ENCODE measurements at regions not wholly inside any gene's neighbourhood (a gene's known extent, or its start where the extent isn't known, plus 50 kb on each side); places are given as distances from the start of the nearest gene placed in this dataset.

DNA sequence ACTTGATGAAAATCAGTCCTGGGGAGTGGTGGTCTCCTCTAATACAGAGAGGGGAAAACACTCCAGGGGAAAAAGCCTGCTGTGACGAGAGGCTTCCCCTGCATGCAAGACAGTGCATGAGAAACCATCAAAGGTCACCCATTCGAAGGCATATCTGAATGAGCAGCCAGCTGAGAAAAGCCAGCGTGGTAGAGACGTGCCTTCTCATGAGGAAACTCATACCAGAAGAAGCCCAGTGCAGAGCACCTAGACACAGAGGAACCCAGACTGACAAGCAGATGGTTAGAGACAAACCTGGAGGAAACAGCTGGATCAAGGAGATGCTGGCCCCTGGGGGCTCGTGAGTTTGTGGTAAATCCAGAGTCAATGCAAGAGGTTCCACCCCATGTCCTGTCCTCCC lies 534.8 kb downstream of the BRD1 start:
- DNase-seq: no peak

GRCh38 chr22:49291781-49292180 lies 535.9 kb downstream of the BRD1 start:
- DNase-seq: no peak

DNA sequence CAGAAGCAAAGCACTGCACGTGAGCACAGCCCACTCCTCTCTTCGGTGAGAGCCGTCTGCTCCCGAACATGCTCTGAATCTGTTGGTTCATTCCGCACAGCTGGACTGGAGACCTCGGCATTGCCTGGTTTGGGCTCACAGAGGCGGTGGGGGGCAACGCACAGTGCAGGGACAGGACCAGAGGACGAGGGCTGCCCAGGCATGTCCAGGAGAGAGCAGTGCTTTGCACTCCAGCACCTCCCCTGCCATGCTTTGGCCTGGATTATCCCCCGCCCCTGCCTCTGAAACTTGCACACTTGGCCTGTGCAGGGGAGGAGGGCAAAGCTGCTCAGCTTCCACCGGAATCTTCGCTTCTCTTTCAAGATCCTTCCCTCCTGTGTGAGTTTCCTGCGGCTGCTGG lies 536.5 kb downstream of the BRD1 start:
- DNase-seq: no peak

DNA sequence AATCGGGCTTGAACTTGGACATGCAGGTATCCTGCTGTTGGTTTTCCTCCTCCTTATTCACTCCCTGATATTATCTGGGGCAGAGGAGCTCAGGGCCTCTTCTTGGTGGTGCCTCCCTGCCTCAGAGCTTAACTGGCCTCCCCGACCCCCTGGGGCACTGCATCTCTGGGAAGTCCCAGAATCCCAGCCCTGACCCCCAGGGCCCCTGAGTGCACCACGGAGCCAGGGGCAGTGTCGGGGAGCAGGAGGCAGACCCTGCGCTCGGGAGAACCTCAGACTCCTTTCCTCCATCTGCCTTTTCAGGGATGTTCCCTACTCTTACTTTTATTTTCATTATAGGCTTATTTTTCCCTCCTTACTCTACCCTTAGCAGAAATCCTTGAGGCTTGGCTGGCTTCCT lies 537.0 kb downstream of the BRD1 start:
- no peak for DNase-seq

DNA sequence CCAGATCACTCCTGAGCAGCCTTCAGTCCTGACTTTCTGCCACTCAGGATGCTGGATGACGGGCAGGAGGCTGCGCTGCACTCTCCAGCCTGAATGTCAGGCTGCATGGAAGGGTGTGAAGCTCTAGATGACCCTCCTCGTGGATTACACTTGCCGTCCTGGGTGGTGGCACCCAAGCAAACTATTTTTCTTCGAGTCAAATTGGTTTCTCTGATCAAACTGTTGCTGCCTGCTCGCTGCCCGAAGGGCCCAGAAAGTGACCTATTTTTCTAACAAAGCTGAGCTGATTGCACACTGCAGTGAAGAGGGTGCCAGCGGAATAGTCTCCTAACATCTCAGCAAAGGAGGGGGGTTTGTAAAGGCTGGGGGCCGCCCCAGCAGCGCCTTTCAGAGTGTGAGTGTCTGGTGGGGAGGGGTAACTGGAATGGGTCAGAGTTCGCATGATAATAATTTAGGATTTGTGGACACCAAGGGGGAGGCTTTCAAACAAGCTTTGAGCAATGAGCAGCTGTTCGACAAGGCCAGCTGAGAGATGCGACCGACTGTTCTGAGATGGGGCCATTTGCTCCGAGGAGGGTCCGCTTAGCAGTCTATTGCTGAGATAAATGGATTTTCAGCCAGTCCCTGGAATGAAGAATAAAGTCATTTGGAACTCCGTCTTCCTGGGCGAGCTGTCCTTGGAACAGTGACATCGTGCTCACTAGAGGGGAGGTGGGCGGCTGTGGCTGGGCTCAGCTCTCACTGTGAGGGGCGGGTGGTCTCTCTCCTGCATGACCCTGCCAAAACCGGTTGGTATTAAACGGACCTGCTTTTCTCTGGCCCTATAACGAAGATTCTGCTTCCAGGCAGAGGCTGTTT lies 537.6 kb downstream of the BRD1 start:
- DNase-seq: no peak

- no peak for DNase-seq
These were observed 541.4 kb downstream of the BRD1 start for GRCh38 chr22:49286181-49286760.

GRCh38 chr22:49284931-49285330 lies 542.7 kb downstream of the BRD1 start:
- DNase-seq: no peak

DNA sequence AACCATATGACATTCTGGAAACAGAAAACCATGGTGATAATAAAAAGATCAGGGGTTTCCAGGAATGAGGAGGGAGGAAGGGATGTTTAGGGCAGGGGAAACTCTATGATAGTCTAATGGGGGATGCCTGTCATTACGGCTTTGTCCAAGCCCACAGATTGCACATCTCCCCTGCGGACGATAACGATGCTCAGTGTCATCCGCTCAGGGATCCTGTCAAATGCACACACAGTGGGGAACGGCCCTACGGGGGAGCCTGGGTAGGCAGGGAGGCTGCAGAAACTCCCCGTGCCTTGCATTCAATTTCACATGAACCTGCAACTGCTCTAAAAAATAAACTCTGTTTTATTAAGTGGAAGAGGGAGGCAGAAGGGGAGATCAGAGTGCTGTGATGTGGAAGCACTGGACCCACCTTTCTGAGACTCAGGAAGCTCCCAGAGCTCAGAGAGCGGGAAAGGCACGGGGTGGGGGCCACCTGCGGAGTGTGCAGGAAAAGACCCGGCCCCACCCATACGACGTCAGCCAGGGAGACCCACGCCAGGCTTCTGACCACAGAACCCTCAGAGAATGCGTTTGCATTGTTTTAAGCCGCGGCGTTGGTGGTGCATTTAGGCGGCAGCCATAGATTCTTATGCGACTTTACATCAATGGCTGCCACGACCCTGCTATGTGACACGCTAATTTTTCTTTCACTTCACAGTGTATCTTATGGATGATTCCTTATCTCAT lies 543.5 kb downstream of the BRD1 start:
- no peak for DNase-seq

GRCh38 chr22:49282596-49282995 lies 545.1 kb downstream of the BRD1 start:
- no peak for DNase-seq

DNA sequence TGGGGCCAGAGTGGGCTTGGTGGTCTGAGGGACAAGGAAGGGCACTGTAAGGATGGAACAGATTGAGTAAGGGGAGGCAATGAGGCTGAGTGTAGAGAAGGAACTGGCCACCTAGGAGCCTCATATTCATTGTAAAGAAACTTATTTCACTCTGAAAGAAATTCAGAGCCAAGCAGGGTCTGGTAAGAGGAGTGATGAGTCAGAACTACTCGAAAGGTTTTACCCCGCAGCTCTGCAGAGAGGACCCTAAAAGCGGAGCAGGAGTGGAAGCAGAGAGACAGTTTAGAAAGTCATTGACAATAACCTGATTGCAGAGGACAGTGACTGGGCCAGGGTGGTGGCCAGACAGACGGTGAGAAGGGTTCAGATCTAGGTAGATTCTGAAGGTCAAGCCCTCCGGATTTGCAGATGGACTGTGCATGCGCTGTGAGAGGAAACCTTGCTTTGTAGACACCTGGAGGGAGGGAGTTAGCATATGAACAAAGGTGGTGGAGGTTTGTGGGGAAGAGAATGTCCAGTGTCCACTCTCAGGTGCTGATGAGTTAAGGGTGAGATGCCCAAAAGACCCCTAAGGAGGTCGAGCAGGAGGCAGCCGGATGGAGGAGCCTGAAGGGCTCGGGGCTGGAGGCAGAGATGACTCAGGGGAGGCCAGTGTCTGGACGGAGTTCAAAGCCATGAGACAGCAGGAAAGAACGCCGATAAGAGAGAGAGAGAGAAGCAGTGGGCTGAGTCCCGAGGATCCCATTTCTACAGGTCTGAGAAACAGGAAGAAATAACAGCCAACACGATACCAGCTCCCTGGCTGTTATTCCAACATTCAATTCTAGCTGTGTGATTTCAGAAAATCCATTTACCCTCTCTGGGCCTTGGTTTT lies 546.0 kb downstream of the BRD1 start:
- no peak for DNase-seq

GRCh38 chr22:49278340-49278739 lies 549.3 kb downstream of the BRD1 start:
- DNase-seq: no peak

- DNase-seq: no peak
These were observed 551.1 kb downstream of the BRD1 start for GRCh38 chr22:49276567-49276966.

DNA sequence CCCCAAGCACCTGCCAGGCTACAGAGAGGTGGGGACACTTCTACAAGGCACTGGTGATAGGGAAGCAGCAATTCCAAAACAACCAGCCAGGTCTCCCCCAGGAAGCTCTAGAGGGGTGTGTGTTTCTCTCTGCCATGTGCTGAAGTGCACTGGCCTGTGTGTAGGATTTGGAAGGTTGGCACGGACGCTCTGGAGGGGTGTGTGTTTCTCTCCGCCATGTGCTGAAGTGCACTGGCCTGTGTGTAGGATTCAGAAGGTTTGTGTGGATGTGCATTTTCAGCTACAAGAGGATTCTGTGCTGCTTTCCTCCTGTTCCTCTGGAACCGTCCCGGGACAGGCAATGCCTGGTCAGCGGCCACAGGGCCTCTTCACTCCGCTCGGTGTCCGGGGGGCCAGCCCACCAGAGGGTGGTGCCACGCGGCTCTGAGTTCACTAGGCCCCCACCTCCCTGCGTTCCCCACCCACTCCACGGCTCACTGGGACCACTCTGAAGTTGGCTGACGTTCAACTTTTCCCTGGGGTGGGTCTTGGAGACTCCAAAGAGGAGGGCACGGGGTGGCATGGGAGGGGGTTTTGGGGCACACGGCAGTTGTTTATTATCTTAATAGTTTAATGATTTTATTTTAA lies 552.8 kb downstream of the BRD1 start:
- DNase-seq: no peak

DNA sequence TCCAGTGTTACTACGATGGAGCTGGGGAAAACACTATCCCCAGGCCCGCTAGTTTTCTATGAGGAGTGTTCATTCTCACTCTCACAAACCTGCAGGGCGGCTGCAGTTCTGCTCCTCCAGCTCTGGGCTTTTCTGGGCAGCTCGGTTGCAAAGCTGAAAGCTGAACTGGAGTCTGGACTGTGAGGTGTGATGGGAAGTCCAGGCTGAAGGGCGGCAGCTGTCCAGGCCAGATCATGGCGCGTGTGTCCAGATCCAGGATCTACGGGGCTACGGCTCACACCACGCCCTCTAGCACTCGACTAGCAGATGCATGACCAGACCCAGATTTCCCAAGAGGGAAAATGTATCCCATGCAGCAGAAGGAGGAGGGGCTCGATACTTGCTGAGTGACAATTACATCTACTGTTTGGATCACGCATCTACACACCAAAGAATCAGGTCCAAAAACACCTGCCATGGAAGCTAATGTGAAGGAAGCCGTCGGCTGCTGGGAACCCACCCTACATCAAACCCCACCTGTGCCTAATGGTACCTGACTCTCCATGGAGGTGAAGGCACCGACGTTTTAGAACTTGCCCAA lies 555.0 kb downstream of the BRD1 start:
- DNase-seq: no peak

GRCh38 chr22:49271831-49272230 lies 555.8 kb downstream of the BRD1 start:
- no peak for DNase-seq

GRCh38 chr22:49271369-49271727 lies 556.3 kb downstream of the BRD1 start:
- DNase-seq: no peak

DNA sequence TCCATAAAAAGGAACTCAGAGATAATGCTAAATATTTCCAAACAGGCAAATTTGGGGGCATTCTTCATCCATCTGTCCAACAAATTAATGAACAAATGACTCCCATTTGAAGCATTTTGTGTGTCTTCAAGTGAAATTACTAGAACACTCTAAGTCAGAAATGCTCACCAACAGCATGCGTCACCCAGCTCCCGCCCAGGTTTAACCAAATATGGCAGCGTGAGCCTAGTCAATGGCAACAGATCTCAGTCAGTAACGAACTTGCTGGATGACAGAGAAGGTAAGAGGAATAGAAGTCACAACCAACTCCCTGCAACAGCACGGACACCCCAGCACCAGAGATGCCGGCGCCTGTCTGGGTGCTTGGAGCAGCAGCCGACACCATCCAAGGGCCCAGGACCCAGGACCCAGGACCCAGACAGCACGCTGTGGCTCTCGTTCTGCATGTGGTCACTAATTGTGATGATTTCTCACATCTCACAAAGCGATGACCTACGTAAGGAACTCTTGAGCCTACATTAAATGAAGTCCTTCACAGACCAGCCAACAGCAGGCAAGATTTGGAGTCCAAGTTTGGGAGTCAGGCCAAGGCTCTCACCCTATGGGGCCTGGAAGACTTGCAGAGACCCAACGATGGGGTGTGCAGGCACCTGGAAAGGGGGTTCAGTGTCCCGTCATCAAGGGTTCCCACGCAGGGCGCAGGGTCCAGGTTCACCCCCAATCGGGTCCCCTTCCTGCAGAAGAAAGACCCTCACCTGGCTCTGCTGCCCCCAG lies 556.9 kb downstream of the BRD1 start:
- DNase-seq: no peak

GRCh38 chr22:49269928-49270327 lies 557.7 kb downstream of the BRD1 start:
- no peak for DNase-seq

DNA sequence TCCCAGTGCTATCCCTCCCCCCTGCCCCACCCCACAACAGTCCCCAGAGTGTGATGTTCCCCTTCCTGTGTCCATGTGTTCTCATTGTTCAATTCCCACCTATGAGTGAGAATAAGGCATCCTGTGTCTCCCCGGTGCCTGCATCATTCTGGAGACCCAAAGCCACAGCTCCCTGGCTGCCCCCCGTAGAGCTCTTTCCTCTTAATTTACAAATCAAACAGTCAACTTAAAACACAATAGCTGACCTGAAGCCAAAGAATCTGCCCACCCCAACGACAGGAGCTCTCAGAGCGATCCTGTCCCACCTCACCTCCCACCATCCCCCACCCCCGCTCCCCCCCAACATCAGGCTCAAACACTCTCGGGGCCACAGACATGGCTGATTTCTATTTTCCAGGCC lies 558.3 kb downstream of the BRD1 start:
- no peak for DNase-seq

GRCh38 chr22:49268924-49269323 lies 558.7 kb downstream of the BRD1 start:
- no peak for DNase-seq

DNA sequence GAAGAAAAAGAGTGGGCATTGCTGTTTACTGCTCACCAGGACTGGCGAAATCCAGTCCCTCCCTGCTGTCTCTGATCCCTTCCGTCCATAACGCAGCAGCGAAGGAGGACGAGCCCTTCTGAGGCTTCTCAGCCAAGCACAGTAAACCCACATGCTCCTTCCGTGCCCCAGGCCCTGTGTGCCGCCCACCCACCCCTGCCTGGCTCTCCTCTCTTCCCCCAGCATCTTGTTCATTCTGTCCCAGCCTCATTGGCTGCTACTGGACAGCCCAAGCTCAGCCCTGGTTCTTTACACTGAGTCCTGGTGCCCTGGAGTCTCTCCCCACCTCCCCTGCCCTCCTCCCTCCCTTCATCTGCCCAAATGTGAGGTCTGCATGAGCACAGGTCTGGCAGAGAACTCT lies 559.7 kb downstream of the BRD1 start:
- DNase-seq: no peak

Data from stimulated activated CD4-positive, alpha-beta T cell treated with anti-CD3 and anti-CD28 coated beads, Interleukin-4, amount 100 ng/mL, for 24 hours (primary cell).